ENCODE measurements at regions not wholly inside any gene's neighbourhood (a gene's known extent, or its start where the extent isn't known, plus 50 kb on each side); places are given as distances from the start of the nearest gene placed in this dataset.

- Histone ChIP-seq H4K20me1 (ENCODE audit: insufficient read depth, poor library complexity, severe bottlenecking) (no peaks in the 10 kb centered on the region), H3K4me2 (no peak overlapping the region), H3K79me2 (no peaks in the 10 kb centered on the region), H2AFZ (no peak overlapping the region), H3K9me2 (replicated peaks; ENCODE audit: insufficient read depth) (no peaks in the 10 kb centered on the region), H3K9me3 (ENCODE audit: low read depth) (no peaks in the 10 kb centered on the region), H3K36me3 (replicated peaks; ENCODE audit: insufficient read depth, low read depth) (no peaks in the 10 kb centered on the region), H3K27me3 (no peaks in the 10 kb centered on the region), H3K4me3 (no peak overlapping the region), H3K27ac (no peak overlapping the region), H3K4me1 (ENCODE audit: insufficient read depth) (no peaks in the 10 kb centered on the region)
- TF ChIP-seq EZH2 (IDR thresholded peaks at IDR 0.05; ENCODE audit: borderline replicate concordance) (no peak), CTCF (IDR thresholded peaks at IDR 0.05; ENCODE audit: poor library complexity) (no peak), EZH2phosphoT487 (IDR thresholded peaks at IDR 0.05; ENCODE audit: low read depth, severe bottlenecking, unreplicated experiment) (no peak)
- 87% methylated on average over 7 of the region's 7 CpGs for WGBS (ENCODE audit: low lambda C conversion rate, missing lambda C conversion rate)
- DNase-seq (ENCODE audit: low spot score), result no peak
Measured at GRCh38 chr2:128577141-128577930, 258.7 kb upstream of the HS6ST1 start.

GRCh38 chr2:128578406-128579390, 260.0 kb upstream of the HS6ST1 start:
- Histone ChIP-seq H3K4me3 (no peak overlapping the region), H3K36me3 (replicated peaks; ENCODE audit: insufficient read depth, low read depth) (no peaks in the 10 kb centered on the region), H3K9me3 (ENCODE audit: low read depth) (no peaks in the 10 kb centered on the region), H3K4me2 (no peak overlapping the region), H3K27ac (no peak overlapping the region), H3K4me1 (ENCODE audit: insufficient read depth) (no peaks in the 10 kb centered on the region), H3K79me2 (no peaks in the 10 kb centered on the region), H3K9me2 (replicated peaks; ENCODE audit: insufficient read depth) (no peaks in the 10 kb centered on the region), H4K20me1 (ENCODE audit: insufficient read depth, poor library complexity, severe bottlenecking) (no peaks in the 10 kb centered on the region), H3K27me3 (no peaks in the 10 kb centered on the region), H2AFZ (no peak overlapping the region)
- WGBS (ENCODE audit: low lambda C conversion rate, missing lambda C conversion rate), result 82% methylated on average over 10 of the region's 10 CpGs
- peak; percentile 43 for DNase-seq (ENCODE audit: low spot score)
- TF ChIP-seq EZH2 (IDR thresholded peaks at IDR 0.05; ENCODE audit: borderline replicate concordance) (no peak), CTCF (IDR thresholded peaks at IDR 0.05; ENCODE audit: poor library complexity) (no peak), EZH2phosphoT487 (IDR thresholded peaks at IDR 0.05; ENCODE audit: low read depth, severe bottlenecking, unreplicated experiment) (no peak)

GRCh38 chr2:128579825-128580224, 261.2 kb upstream of the HS6ST1 start:
- Histone ChIP-seq H2AFZ (no peak overlapping the region), H3K4me1 (ENCODE audit: insufficient read depth) (no peaks in the 10 kb centered on the region), H3K9me3 (ENCODE audit: low read depth) (no peaks in the 10 kb centered on the region), H3K4me2 (no peak overlapping the region), H3K79me2 (no peaks in the 10 kb centered on the region), H3K4me3 (no peak overlapping the region), H4K20me1 (ENCODE audit: insufficient read depth, poor library complexity, severe bottlenecking) (no peaks in the 10 kb centered on the region), H3K36me3 (replicated peaks; ENCODE audit: insufficient read depth, low read depth) (no peaks in the 10 kb centered on the region), H3K27me3 (no peaks in the 10 kb centered on the region), H3K27ac (no peak overlapping the region), H3K9me2 (replicated peaks; ENCODE audit: insufficient read depth) (no peaks in the 10 kb centered on the region)
- no peak for DNase-seq (ENCODE audit: low spot score)
- 92% methylated on average over 5 of the region's 5 CpGs for WGBS (ENCODE audit: low lambda C conversion rate, missing lambda C conversion rate)
- no peak for TF ChIP-seq CTCF (IDR thresholded peaks at IDR 0.05; ENCODE audit: poor library complexity)
- TF ChIP-seq EZH2 (IDR thresholded peaks at IDR 0.05; ENCODE audit: borderline replicate concordance), result no peak
- no peak for TF ChIP-seq EZH2phosphoT487 (IDR thresholded peaks at IDR 0.05; ENCODE audit: low read depth, severe bottlenecking, unreplicated experiment)
